SU-DHL-6 (cell line): ENCODE measurements at regions not wholly inside any gene's neighbourhood (a gene's known extent, or its start where the extent isn't known, plus 50 kb on each side); places are given as distances from the start of the nearest gene placed in this dataset.

Experiments used
- EZH2phosphoT487 ChIP-seq: fragments of 200-600 bp; sonication (generic), shearing (Covaris generic); conservative IDR thresholded peaks from 2 replicates; pipeline ENCODE4 v1.6.1; 2018; ENCODE audit warnings: mild to moderate bottlenecking, antibody characterized with exemption, low read length, moderate library complexity, mixed read lengths
- TF ChIP-seq, protein P1 (sequence below): fragments of 200-600 bp; sonication (generic); IDR thresholded peaks from one replicate; pipeline ENCODE4 v1.5.1; 2017; ENCODE audit warnings: antibody characterized with exemption, mild to moderate bottlenecking, low read length, moderate library complexity; ENCODE audit not compliant: insufficient read depth, poor library complexity, severe bottlenecking

DNA sequence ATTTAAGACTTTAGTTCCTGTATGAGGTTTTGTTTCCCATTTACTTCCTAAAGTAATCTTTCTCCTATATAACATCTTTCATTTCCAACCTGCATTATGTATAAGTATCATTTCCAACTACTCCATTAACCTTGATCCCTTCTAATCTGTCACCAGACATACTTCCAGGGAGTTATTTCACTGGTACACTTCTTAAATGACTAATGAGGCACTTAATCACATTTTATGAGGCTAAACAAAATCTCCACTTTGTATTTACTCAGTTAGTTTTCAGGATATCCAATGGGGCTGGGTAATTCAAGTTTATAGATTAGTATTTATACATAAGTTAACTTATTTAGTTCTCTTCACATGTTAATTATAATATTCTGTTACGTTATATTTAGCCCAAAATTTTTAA is 634.7 kb downstream of the PCDH17 start:
- TF ChIP-seq, protein P1, sequence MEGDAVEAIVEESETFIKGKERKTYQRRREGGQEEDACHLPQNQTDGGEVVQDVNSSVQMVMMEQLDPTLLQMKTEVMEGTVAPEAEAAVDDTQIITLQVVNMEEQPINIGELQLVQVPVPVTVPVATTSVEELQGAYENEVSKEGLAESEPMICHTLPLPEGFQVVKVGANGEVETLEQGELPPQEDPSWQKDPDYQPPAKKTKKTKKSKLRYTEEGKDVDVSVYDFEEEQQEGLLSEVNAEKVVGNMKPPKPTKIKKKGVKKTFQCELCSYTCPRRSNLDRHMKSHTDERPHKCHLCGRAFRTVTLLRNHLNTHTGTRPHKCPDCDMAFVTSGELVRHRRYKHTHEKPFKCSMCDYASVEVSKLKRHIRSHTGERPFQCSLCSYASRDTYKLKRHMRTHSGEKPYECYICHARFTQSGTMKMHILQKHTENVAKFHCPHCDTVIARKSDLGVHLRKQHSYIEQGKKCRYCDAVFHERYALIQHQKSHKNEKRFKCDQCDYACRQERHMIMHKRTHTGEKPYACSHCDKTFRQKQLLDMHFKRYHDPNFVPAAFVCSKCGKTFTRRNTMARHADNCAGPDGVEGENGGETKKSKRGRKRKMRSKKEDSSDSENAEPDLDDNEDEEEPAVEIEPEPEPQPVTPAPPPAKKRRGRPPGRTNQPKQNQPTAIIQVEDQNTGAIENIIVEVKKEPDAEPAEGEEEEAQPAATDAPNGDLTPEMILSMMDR: no peak
- TF ChIP-seq EZH2phosphoT487: no peak
